Activated CD4-positive, CD25-positive, alpha-beta regulatory T cell treated with anti-CD3 and anti-CD28 coated beads, Interleukin-2, amount 50 U/mL, for 16 hours (primary cell): ENCODE measurements at regions not wholly inside any gene's neighbourhood (a gene's known extent, or its start where the extent isn't known, plus 50 kb on each side); places are given as distances from the start of the nearest gene placed in this dataset.

ENCODE experiments used
- DNase-seq: peaks from one replicate; pipeline ENCODE4 v3.0.0-alpha.2; 2020; ENCODE audit warnings: low read depth, low spot score

- no peak for DNase-seq
Measured at GRCh38 chr14:36465178-36465577, 54.9 kb downstream of the NKX2-1 start.

DNA sequence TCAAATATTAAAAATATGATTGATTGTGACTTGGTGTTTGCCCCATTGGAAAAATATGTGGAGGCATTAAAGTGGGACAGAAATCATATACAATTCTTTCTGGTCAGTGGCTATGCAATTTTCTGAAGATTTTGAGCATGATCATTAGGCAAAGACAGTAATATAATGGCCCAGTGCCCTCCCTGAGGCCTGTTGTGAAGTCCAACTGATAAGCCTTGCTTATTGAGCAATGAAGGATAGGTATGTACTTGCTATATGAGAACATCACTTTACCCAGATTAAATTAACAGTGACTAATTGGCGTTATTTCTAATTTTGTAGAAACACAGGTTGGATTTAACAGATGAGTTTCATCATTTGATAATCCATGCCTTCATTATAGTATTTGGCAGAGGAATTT, 57.1 kb downstream of the NKX2-1 start:
- DNase-seq, result no peak

DNA sequence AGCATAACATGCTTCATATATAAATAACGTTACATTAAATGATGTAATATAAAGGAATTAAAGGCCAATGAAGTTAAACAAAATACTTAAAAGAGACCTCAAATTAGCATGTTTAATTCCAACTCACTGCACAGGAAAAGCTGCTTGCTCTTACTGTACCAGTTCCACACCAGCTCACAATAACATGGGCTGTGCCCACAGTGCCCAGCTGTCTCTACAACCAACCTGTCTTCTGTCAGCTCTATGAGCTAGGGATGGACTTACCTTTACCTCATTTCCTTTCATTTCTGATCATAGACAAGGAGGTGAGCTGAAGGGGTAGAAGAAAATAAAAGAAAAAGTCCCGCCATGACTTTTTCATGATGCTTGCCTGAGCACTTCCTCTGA, 64.8 kb downstream of the NKX2-1 start:
- DNase-seq, result no peak

- DNase-seq, result no peak
Measured at GRCh38 chr14:36454599-36455240, 65.3 kb downstream of the NKX2-1 start.

DNA sequence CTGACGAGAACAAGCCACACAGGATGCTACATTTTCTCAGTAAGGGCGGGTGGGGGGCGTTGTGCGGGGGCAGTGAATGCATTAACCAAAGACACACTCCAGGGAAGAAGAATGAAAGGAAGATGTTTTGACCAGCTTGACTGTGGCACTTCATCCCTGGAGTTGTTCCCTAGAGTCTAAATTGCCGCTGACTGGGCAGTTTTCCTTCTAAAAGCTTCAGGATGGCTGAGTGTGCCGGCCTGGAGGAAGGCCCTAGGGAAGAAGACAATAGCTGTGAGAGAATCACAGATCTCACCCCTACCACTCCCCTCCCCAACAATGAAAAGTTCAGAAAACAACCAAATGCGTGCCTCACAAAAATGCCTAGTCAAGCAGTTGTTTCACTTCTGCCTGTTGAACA, 67.2 kb downstream of the NKX2-1 start:
- DNase-seq, result no peak

DNA sequence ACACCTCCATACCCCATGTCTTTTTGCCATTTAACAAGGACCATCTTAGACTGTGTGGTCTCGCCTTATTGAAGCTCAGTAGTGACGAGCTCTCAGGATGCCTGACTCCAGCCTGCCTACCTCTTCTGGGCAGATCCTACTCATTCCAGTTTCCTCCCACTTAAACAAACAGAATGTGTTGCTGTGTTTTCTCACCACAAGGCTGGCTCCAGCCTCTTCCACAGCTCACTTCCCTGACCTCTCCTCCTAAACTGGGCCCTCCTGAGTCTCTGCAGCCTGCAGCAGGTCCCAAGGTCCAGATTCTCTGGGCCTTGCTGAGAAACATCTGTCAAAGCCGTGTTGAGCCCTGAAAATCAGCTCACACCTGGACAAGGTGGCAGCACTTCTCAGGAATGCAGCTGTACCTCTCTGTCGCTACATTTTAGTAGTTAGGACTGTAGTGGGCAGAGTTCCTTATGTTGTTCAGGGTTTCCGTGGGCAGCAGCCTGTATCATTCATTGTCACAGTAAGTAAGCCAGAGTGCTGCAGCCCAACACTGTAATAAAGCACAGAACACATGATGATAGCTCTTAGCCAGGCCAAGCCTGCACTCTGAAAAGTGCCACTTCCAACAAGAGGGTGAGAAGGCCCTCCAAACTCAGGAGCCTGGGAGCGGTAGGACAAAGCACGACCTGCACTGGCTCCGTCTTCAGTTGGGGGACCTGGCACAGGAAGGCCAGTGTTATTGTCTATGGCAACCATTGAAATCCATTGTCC, 68.5 kb downstream of the NKX2-1 start:
- no peak for DNase-seq

DNA sequence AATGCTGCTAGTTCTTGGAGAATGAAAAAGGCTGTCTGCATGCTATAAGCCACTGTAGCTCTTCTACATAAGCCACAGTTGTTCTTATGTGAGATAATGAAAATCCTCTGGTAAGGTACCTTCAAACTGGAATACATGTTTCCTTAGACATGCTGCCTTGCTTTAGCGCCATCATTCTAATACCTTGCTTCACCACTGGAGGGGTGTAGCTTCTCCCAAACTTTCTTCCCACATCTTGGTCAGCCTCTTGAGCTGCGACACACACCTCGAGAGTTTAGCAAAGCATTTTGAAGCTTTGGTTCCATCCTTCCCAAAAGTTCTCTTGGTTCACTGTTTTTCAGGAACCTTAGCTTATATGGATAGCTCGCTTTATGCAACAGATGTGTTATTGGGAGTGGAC, 69.5 kb downstream of the NKX2-1 start:
- DNase-seq, result no peak

- no peak for DNase-seq
Measured at GRCh38 chr14:36449903-36450302, 70.1 kb downstream of the NKX2-1 start.

- DNase-seq, result no peak
Measured at GRCh38 chr14:36443374-36443773, 76.7 kb downstream of the NKX2-1 start.

DNA sequence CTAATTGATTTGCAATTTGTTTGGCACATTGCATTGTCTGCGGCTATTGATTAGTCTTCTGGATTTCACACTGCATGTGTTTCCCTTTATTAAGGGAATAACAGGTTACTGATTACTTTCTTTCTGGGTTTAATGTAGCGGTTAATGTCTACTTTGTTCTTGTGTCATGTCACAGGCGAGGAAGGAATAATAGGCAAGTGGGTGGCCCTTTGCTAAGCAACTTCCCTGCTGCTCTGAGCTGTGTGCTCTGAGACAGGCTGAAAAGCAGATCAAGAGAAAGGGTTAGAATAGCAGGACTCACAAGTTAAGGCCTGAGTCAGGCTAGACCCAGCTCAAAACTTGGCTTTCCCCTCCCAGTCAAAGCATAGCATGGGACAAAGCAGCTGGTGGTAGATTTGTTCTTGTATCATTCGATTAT, 77.2 kb downstream of the NKX2-1 start:
- DNase-seq, result no peak

- no peak for DNase-seq
Measured at GRCh38 chr14:36441283-36441682, 78.7 kb downstream of the NKX2-1 start.

DNA sequence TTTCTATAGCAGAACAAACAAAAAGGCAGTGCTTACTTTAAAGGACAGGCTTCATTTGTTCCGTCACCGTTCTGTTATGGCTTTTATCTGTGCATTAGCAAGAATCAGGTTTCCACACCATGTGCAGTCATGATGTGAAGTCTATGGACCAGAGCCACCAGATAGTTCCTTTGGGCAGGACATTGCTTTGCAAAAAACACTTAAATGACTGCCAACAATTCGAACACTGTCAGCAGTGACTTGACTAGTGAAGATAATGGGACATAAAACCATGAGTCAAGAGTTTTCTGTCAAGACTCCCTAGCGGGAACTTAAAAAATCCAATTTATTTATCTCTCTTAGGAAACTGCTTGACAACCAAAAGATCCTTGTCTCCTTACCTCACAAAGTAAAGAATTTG, 80.3 kb downstream of the NKX2-1 start:
- DNase-seq, result no peak

DNA sequence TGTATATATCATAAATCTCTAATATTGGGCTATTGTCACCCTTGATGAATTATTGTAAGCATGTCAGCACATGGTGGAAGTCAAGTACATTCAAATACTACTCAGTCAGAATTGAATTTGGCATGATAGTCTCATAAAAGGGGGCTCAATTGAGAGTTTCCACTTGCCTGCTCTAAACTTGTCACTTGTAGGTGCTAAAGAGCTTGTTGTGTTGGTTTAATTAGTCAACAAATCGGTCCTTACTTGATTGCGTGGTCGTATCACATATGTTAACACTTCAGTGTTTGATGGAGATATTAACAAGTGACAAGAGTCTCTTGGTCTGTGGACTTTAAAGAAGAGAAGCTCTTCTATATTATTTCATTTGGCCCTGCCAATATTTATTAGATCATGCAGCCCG, 81.1 kb downstream of the NKX2-1 start:
- no peak for DNase-seq

DNA sequence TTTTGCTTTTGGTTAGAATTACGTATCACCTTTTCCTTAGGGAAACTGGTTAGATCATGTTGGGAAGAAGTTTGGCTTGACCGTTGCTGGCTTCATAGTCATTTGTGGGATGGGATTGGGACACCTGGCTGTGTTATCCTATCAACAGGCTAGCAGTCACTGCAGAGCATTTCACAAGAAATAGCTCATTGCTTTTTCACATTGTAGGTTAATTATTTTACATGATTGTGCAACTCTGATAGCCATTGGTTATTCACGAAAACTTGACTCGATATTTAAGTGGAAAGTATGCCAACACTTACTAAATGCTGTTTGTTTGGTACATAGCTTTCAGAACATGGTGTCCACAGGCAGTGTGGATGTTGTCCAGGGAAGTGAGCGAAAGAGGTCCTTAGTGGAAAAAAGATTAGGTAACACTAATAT, 89.4 kb downstream of the NKX2-1 start:
- no peak for DNase-seq

GRCh38 chr14:36430169-36430568, 89.9 kb downstream of the NKX2-1 start:
- no peak for DNase-seq

- DNase-seq, result no peak
Measured at GRCh38 chr14:36429692-36430091, 90.3 kb downstream of the NKX2-1 start.

DNA sequence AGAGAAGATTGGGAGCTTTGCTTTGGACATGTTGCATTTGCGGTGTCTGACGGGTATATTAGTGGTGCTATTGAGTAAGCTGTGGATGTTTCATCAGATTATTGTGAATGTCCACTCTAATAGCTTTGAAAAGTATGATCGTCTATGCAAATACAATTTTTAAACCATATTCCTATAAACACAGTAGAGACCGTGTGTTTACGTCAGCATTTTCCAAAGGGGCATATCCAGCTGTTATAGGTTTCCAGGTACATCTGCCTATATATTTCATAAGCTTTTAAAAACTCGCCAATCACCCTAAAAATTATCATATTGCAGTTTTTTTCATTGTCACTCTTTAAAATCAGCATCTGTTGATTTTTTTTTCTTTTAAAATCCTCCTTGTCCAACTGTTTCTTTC, 91.7 kb downstream of the NKX2-1 start:
- no peak for DNase-seq

- DNase-seq, result no peak
Measured at GRCh38 chr14:36426836-36427235, 93.2 kb downstream of the NKX2-1 start.

DNA sequence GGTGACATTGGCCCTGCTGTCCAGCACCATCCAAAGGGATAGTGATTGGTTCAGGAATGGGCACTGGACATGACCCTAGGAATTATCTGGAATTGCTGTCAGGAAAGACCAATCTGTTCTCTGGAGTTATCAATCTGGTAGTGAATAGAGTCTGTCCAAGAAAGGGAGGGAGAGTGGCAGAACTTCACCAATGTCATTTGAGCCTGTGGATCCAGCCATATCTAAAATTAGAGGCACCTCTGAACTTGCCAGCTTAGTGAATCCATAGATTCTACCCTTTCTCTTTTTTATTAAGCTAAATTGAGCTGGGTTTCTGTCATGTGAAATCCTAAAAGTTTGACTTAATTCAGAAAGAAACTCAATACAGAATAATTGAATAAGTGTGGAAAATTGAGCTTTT, 93.9 kb downstream of the NKX2-1 start:
- no peak for DNase-seq

GRCh38 chr14:36424478-36425102, 95.4 kb downstream of the NKX2-1 start:
- no peak for DNase-seq

DNA sequence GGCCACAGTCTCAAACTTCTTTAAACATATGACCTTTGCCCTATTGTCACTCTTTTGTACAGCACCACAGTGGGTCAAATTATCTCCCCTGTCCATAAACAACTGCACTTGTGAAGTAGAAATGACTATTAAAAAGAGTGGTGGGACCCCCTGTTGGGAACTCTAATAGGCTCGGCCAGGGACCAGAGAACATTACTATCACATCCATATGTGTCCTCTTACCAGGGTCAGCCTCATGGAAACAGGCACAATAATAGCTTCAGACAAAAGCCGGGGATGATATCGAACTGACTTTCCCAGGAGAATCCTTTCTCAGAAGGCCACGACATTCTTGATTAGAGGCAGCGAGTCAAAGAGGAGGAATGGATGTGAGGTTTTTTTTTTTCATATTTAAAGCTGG, 96.6 kb downstream of the NKX2-1 start:
- DNase-seq, result no peak

DNA sequence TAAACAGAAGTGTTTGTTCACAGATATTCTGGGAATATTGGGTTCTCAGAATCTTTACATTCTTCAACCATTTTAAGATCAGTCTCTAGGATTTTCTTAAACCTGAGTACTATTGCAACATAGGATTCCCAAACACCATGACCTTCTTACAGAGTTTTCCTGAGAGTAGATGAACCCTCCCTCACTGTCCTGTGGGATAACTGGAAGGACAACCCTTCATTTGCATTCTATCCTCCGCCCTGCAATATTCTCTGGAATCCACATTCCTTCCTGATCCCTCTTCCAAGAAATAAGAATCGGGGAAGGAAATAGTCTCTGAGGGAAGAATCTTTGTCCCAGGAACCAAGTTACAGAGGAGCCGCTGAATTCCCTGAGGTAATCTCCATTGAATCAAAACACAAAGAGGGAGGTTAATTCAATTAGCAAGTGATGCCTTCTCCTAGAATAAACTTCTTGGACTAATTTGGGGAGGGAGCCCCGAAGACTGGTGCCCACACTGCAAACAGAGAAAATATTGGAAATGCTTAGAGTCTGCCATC, 99.8 kb upstream of the MBIP start:
- DNase-seq, result no peak

DNA sequence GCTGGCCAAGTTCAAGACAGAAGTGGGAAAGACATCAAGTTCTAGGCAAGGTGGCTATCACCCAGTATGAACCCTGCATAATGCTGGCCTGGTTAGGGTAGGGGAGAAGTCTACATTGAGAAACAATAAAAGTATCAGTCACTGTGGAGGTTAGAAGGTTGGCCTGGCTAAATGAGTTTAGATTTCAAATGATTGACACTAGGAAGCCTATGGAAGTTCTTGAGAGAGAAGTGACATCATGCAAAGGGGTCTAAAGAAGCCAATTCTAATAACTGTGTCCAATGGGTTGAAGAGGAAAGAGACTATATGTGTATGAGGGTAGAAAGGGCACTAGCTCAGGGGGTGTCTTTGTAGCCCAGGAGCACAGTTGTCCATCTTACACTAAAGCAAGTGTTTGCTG, 98.5 kb upstream of the MBIP start:
- DNase-seq, result no peak
